Type B pancreatic cell (in vitro differentiated cells): ENCODE measurements at regions not wholly inside any gene's neighbourhood (a gene's known extent, or its start where the extent isn't known, plus 50 kb on each side); places are given as distances from the start of the nearest gene placed in this dataset.

Experiments
- DNase-seq: peaks from one replicate; pipeline ENCODE4 v3.0.0; 2021; ENCODE audit warnings: mixed read lengths; ENCODE audit not compliant: unreplicated experiment; ENCODE audit errors: extremely low spot score
- H3K27ac Mint-ChIP-seq: 2 replicates; pipeline ENCODE4 v1.8.0; 2021; ENCODE audit warnings: mild to moderate bottlenecking, mixed read lengths
- H3K27me3 Mint-ChIP-seq: 2 replicates; pipeline ENCODE4 v1.8.0; 2021; ENCODE audit warnings: mixed read lengths
- H3K36me3 Mint-ChIP-seq: 2 replicates; pipeline ENCODE4 v1.8.0; 2021; ENCODE audit warnings: mixed read lengths
- H3K4me1 Mint-ChIP-seq: one replicate; pipeline ENCODE4 v1.8.0; 2021; ENCODE audit warnings: mixed read lengths; ENCODE audit not compliant: unreplicated experiment
- H3K4me3 Mint-ChIP-seq: 2 replicates; pipeline ENCODE4 v1.8.0; 2021; ENCODE audit warnings: mild to moderate bottlenecking, mixed read lengths
- H3K9me3 Mint-ChIP-seq: 2 replicates; pipeline ENCODE4 v1.8.0; 2021; ENCODE audit warnings: mixed read lengths
- TF ChIP-seq, protein P1 (sequence below): fragments of 200-600 bp; sonication (generic); conservative IDR thresholded peaks from 2 replicates; pipeline ENCODE4 v1.5.0; 2021; ENCODE audit warnings: antibody characterized with exemption, mild to moderate bottlenecking

DNA sequence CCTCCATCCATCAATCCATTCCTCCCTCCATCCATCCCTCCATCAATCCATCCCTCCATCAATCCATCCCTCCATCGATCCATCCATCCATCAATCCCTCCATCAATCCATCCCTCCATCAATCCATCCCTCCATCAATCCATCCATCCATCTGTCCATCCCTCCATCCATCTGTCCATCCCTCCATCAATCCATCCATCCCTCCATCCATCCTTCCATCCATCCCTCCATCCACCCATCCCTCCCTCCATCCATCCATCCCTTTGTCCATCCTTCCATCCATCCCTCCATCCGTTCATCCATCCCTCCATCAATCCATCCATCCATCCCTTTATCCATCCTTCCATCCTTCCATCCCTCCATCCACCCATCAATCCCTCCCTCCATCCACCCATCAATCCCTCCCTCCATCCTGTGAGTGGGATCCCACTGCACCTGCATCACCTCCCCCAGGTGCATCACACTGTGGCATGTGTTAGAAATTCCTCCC is 338.1 kb upstream of the SFSWAP start:
- no peak overlapping the region for H3K27ac Mint-ChIP-seq
- H3K4me3 Mint-ChIP-seq = no peak overlapping the region
- TF ChIP-seq, protein P1, sequence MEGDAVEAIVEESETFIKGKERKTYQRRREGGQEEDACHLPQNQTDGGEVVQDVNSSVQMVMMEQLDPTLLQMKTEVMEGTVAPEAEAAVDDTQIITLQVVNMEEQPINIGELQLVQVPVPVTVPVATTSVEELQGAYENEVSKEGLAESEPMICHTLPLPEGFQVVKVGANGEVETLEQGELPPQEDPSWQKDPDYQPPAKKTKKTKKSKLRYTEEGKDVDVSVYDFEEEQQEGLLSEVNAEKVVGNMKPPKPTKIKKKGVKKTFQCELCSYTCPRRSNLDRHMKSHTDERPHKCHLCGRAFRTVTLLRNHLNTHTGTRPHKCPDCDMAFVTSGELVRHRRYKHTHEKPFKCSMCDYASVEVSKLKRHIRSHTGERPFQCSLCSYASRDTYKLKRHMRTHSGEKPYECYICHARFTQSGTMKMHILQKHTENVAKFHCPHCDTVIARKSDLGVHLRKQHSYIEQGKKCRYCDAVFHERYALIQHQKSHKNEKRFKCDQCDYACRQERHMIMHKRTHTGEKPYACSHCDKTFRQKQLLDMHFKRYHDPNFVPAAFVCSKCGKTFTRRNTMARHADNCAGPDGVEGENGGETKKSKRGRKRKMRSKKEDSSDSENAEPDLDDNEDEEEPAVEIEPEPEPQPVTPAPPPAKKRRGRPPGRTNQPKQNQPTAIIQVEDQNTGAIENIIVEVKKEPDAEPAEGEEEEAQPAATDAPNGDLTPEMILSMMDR = no peak
- H3K27me3 Mint-ChIP-seq = peaks cover 5% of the 10 kb centered on the region
- DNase-seq = no peak
- H3K4me1 Mint-ChIP-seq = peaks cover 13% of the 10 kb centered on the region
- H3K36me3 Mint-ChIP-seq = no peaks in the 10 kb centered on the region
- no peaks in the 10 kb centered on the region for H3K9me3 Mint-ChIP-seq

DNA sequence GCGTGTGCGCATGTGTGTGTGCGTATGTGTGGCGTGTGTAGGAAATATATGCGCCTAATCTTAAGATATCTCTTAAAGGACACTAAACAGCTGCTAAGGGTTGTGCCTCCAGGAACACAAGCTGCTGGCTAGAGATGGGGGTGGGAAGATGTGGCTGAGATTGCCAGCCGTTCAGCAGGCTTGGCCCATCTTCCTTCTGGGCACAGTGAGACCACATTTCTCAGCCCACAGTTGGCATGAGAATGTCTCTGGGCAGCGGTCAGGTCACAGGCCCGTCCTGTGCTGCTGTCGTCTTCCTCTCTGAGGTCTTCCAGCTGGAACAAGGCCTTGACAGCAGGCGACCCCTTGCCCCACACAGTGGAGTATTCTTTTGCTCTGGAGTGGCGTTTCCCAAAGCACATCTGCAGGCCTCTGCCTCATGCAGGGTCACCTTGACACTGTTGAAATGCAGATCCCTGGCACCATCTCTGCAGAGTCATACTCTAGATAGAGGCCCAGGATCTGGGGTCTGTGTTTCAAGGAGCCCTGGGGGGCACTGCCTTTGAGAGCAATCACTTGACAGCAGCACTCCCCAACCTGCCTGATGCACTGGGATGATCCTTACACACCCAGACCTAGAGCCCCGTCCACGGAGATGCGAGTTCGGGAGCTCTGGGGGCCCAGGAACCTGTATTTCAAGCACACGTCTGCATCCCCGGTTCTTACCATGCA is 335.5 kb upstream of the SFSWAP start:
- no peaks in the 10 kb centered on the region for H3K9me3 Mint-ChIP-seq
- peaks cover 19% of the 10 kb centered on the region for H3K4me1 Mint-ChIP-seq
- TF ChIP-seq, protein P1 = no peak
- no peak overlapping the region for H3K27ac Mint-ChIP-seq
- no peak for DNase-seq
- H3K27me3 Mint-ChIP-seq = peaks cover 12% of the 10 kb centered on the region
- H3K4me3 Mint-ChIP-seq = no peak overlapping the region
- no peaks in the 10 kb centered on the region for H3K36me3 Mint-ChIP-seq

DNA sequence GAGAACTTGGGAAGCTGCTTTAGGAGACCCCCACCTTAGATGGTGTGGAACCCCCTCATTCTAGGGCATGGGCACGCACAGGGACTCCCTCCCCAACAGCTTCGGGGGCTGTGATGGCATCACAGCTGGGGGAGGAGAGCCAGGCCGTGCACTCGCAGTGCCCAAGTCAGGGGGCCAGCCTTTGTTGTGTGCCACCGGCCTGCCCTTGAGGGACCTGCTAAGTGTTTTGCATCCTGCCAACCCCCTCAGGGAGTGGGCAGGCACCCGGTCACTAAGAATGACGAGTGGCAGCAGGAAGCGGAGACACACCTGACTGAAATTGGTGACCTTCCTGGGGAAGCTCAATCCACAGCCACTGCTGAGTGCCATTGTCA is 334.9 kb upstream of the SFSWAP start:
- Mint-ChIP-seq H3K4me3 (no peak overlapping the region), H3K9me3 (no peaks in the 10 kb centered on the region), H3K27me3 (peaks cover 15% of the 10 kb centered on the region), H3K4me1 (peaks cover 17% of the 10 kb centered on the region), H3K27ac (no peak overlapping the region), H3K36me3 (no peaks in the 10 kb centered on the region)
- no peak for DNase-seq
- TF ChIP-seq, protein P1 = no peak

GRCh38 chr12:131378176-131378842 is 332.6 kb upstream of the SFSWAP start:
- no peaks in the 10 kb centered on the region for H3K36me3 Mint-ChIP-seq
- H3K4me1 Mint-ChIP-seq = peaks cover 13% of the 10 kb centered on the region
- H3K27ac Mint-ChIP-seq = no peak overlapping the region
- peaks cover 16% of the 10 kb centered on the region for H3K27me3 Mint-ChIP-seq
- H3K9me3 Mint-ChIP-seq = no peaks in the 10 kb centered on the region
- TF ChIP-seq, protein P1 = no peak
- DNase-seq = no peak
- H3K4me3 Mint-ChIP-seq = no peak overlapping the region

GRCh38 chr12:131378861-131379665 is 331.8 kb upstream of the SFSWAP start:
- no peaks in the 10 kb centered on the region for H3K9me3 Mint-ChIP-seq
- no peak overlapping the region for H3K4me3 Mint-ChIP-seq
- H3K36me3 Mint-ChIP-seq = no peaks in the 10 kb centered on the region
- H3K27me3 Mint-ChIP-seq = peaks cover 21% of the 10 kb centered on the region
- TF ChIP-seq, protein P1 = no peak
- no peak for DNase-seq
- peaks cover 12% of the 10 kb centered on the region for H3K4me1 Mint-ChIP-seq
- H3K27ac Mint-ChIP-seq = no peak overlapping the region
